CD14-positive monocyte (primary cell): ENCODE measurements at regions not wholly inside any gene's neighbourhood (a gene's known extent, or its start where the extent isn't known, plus 50 kb on each side); places are given as distances from the start of the nearest gene placed in this dataset.

Experiments
- DNase-seq, 3 donors: peaks; one replicate each; pipeline ENCODE4 v3.0.0-alpha.2; 2011 to 2022
- H2AFZ ChIP-seq: 2 replicates; pipeline ENCODE4 v1.6.0; 2012; ENCODE audit warnings: mild to moderate bottlenecking, low read depth, low read length, inconsistent platforms; ENCODE audit not compliant: insufficient read depth, poor library complexity, severe bottlenecking
- H3K27ac ChIP-seq, 2 donors: 1 replicate in 1 of 2; 2 replicates in 1 of 2; pipeline ENCODE4 v1.5.1; 2012 to 2013; ENCODE audit warnings: low read length in 2 of 2, control low read depth in 1 of 2, inconsistent platforms in 1 of 2, low read depth in 1 of 2, mild to moderate bottlenecking in 1 of 2
- H3K27me3 ChIP-seq, 2 donors: one replicate each; pipeline versions ENCODE4 v1.6.0 to v1.6.1; 2011 to 2013; ENCODE audit warnings: low read length in 2 of 2; ENCODE audit not compliant: control insufficient read depth in 2 of 2, insufficient read depth in 2 of 2
- H3K36me3 ChIP-seq, 2 donors: replicated peaks in 1 of 2; 1 replicate in 1 of 2; 2 replicates in 1 of 2; pipeline versions ENCODE4 v1.5.1 to v1.6.1; 2012 to 2013; ENCODE audit warnings: low read length in 2 of 2, control low read depth in 1 of 2, inconsistent platforms in 1 of 2, mild to moderate bottlenecking in 1 of 2; ENCODE audit not compliant: insufficient read depth in 2 of 2, control insufficient read depth in 1 of 2
- H3K4me1 ChIP-seq, 2 donors: 1 replicate in 1 of 2; 2 replicates in 1 of 2; pipeline versions ENCODE4 v1.5.1 to v1.6.1; 2012 to 2013; ENCODE audit warnings: low read length in 2 of 2, control low read depth in 1 of 2, inconsistent platforms in 1 of 2, mild to moderate bottlenecking in 1 of 2, moderate library complexity in 1 of 2; ENCODE audit not compliant: insufficient read depth in 2 of 2, control insufficient read depth in 1 of 2
- H3K4me2 ChIP-seq: replicated peaks from 2 replicates; pipeline ENCODE3; 2012; ENCODE audit warnings: low read length, moderate library complexity, mild to moderate bottlenecking; ENCODE audit not compliant: poor library complexity, severe bottlenecking; ENCODE audit errors: extremely low read depth
- H3K4me3 ChIP-seq, 3 experiments: fragments of 200-600 bp in 1 of 3; sonication (generic) in 1 of 3; replicated peaks in 1 of 3; 1 replicate in 2 of 3; 2 replicates in 1 of 3; pipeline ENCODE4 v1.5.1; 2011 to 2013; ENCODE audit warnings: low read length in 3 of 3, mild to moderate bottlenecking in 3 of 3, control low read depth in 2 of 3, low read depth in 2 of 3, inconsistent platforms in 1 of 3, moderate library complexity in 1 of 3
- H3K79me2 ChIP-seq: 2 replicates; pipeline ENCODE4 v1.6.0; 2012; ENCODE audit warnings: mild to moderate bottlenecking, control low read depth, inconsistent platforms, low read length, moderate library complexity; ENCODE audit not compliant: insufficient read depth
- H3K9ac ChIP-seq: 2 replicates; pipeline ENCODE4 v1.6.0; 2017; ENCODE audit warnings: low read length, mild to moderate bottlenecking; ENCODE audit not compliant: insufficient read depth, poor library complexity, severe bottlenecking
- H3K9me3 ChIP-seq, 2 donors: replicated peaks in 1 of 2; 1 replicate in 1 of 2; 2 replicates in 1 of 2; pipeline versions ENCODE4 v1.5.1 to v1.6.1; 2012 to 2013; ENCODE audit warnings: low read length in 2 of 2, control low read depth in 1 of 2; ENCODE audit not compliant: control insufficient read depth in 1 of 2, insufficient read depth in 1 of 2
- H4K20me1 ChIP-seq: 2 replicates; pipeline ENCODE4 v1.6.0; 2012; ENCODE audit warnings: mild to moderate bottlenecking, low read length, control low read depth, moderate library complexity; ENCODE audit not compliant: insufficient read depth
- H3K27ac Mint-ChIP-seq, 7 donors: one replicate each; pipeline ENCODE4 v1.8.0; 2020; ENCODE audit warnings: mild to moderate bottlenecking in 7 of 7, mixed read lengths in 7 of 7, moderate library complexity in 6 of 7, inconsistent platforms in 2 of 7
- H3K27me3 Mint-ChIP-seq, 3 donors: one replicate each; pipeline ENCODE4 v1.8.0; 2021 to 2022; ENCODE audit warnings: low read depth in 3 of 3, mild to moderate bottlenecking in 3 of 3, mixed read lengths in 3 of 3, moderate library complexity in 3 of 3, inconsistent platforms in 1 of 3
- H3K36me3 Mint-ChIP-seq, 2 donors: one replicate each; pipeline ENCODE4 v1.8.0; 2020; ENCODE audit warnings: mixed read lengths in 2 of 2, inconsistent platforms in 1 of 2, mild to moderate bottlenecking in 1 of 2
- H3K4me1 Mint-ChIP-seq: one replicate; pipeline ENCODE4 v1.8.0; 2020; ENCODE audit warnings: mild to moderate bottlenecking, mixed read lengths
- H3K4me3 Mint-ChIP-seq, 2 donors: one replicate each; pipeline ENCODE4 v1.8.0; 2020; ENCODE audit warnings: mild to moderate bottlenecking in 2 of 2, mixed read lengths in 2 of 2, moderate library complexity in 1 of 2
- H3K9me3 Mint-ChIP-seq, 7 donors: one replicate each; pipeline ENCODE4 v1.8.0; 2020 to 2022; ENCODE audit warnings: mixed read lengths in 7 of 7, mild to moderate bottlenecking in 6 of 7, moderate library complexity in 6 of 7, inconsistent platforms in 2 of 7
- CTCF ChIP-seq: fragments of 200-600 bp; IDR thresholded peaks from one replicate; pipeline ENCODE4 v1.8.0; 2022; ENCODE audit warnings: antibody characterized with exemption, mild to moderate bottlenecking
- WGBS: methylation state at CpG from one replicate; pipeline ENCODE4 v1.1.5; 2013; ENCODE audit warnings: missing lambda C conversion rate; ENCODE audit not compliant: insufficient coverage; 5-methylcytosine and 5-hydroxymethylcytosine counted together
- intact Hi-C, 2 donors: fragments of 100-400 bp; cut with micrococcal nuclease; formaldehyde crosslinking; loops; one replicate each; pipeline versions ENCODE4 v1.15.0 to v1.15.1; 2023

DNA sequence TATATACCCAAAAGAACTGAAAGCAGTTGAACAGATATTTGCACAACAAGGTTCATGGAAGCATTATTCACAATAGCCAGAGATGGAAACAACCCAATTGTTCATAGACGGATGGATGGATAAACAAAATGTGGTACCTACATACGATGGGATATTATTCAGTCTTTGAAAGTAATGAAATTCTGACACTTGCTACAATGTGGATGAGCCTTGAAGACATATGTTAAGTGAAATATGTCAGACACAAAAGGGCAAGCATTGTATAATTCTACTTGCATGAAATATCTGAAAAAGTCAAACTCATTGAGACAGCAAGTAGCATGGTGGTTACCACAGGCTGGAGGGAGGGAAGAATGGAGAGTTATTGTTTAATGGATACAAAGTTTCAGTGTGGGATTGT lies 696.1 kb downstream of the MATN1 start:
- Histone ChIP-seq H3K27me3 (peaks cover 3 to 4% of the 10 kb centered on the region in 2 donors), H3K79me2 (no peaks in the 10 kb centered on the region), H3K4me1 (no peaks in the 10 kb centered on the region), H3K9ac (no peak overlapping the region), H4K20me1 (no peaks in the 10 kb centered on the region), H3K36me3 (no peaks in the 10 kb centered on the region), H3K9me3 (peaks cover 0 to 4% of the 10 kb centered on the region in 2 donors), H2AFZ (no peak overlapping the region), H3K4me2 (no peak overlapping the region), H3K4me3 (no peak overlapping the region), H3K27ac (no peak overlapping the region)
- H3K27ac Mint-ChIP-seq, result no peak overlapping the region
- H3K4me1 Mint-ChIP-seq, result no peaks in the 10 kb centered on the region
- no peak overlapping the region for H3K4me3 Mint-ChIP-seq
- H3K27me3 Mint-ChIP-seq, result peaks cover 5 to 11% (median 9%) of the 10 kb centered on the region in 3 donors
- peaks cover 2 to 10% (median 5%) of the 10 kb centered on the region in 7 donors for H3K9me3 Mint-ChIP-seq
- WGBS, result 78% methylated on average over 2 of the region's 2 CpGs
- TF ChIP-seq CTCF, result no peak
- no peaks in the 10 kb centered on the region for H3K36me3 Mint-ChIP-seq
- no peak for DNase-seq
- intact Hi-C loops, result no loop called here

DNA sequence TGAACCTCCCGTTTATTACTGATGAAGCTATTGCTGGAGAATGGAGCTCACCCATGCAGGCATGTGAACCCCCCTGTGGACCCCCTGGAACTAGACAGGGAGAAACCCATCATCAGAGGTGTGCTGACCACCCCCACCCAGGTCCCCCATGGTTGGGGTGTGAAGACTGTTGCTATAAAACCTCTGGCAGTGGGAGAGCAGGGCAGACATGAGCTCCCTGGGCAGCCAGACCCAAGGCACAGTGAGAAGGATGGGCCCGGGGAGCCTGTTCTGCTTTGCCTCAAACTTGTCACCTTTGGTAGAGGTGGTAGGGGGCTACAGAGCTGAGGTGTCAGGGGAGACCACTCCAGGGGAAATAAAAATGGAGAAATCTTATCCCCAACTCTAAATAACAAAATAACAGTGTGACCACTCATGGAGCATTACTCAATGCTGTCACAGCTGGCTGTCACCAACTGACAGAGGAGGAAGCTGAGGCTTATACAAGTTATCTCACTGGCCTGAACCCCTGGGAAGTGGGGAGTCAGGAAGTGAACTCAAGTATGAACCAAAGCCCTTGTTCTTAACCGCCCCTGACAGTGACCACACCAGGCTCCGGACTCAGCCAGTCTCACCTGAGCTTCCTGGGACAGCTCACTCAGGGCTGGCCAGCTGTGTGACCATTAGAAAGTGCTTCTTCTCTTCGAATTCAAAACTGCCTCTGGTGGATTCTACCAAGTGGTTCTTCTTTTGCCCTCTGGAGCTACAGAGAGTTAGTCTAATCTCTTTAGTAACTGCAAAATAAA lies 698.8 kb downstream of the MATN1 start:
- WGBS, result 0% methylated on average over 2 of the region's 5 CpGs
- no peak overlapping the region for H3K4me3 Mint-ChIP-seq
- Histone ChIP-seq H3K4me3 (no peak overlapping the region), H4K20me1 (no peaks in the 10 kb centered on the region), H3K27ac (no peak overlapping the region), H3K27me3 (peaks cover 1 to 3% of the 10 kb centered on the region in 2 donors), H3K4me2 (no peak overlapping the region), H3K4me1 (no peaks in the 10 kb centered on the region), H3K9ac (no peak overlapping the region), H3K9me3 (no peaks in the 10 kb centered on the region), H3K36me3 (no peaks in the 10 kb centered on the region), H3K79me2 (no peaks in the 10 kb centered on the region), H2AFZ (no peak overlapping the region)
- H3K9me3 Mint-ChIP-seq, result peaks cover 0 to 8% (median 2%) of the 10 kb centered on the region in 7 donors
- intact Hi-C loops, result no loop called here
- peaks cover 3 to 14% (median 8%) of the 10 kb centered on the region in 3 donors for H3K27me3 Mint-ChIP-seq
- TF ChIP-seq CTCF, result no peak
- H3K27ac Mint-ChIP-seq, result no peak overlapping the region
- no peaks in the 10 kb centered on the region for H3K4me1 Mint-ChIP-seq
- no peak for DNase-seq
- H3K36me3 Mint-ChIP-seq, result no peaks in the 10 kb centered on the region
